Hepatocyte (in vitro differentiated cells): ENCODE measurements at regions not wholly inside any gene's neighbourhood (a gene's known extent, or its start where the extent isn't known, plus 50 kb on each side); places are given as distances from the start of the nearest gene placed in this dataset.

Experiments used
- EZH2 ChIP-seq: fragments of 200-600 bp; sonication (generic); IDR thresholded peaks from 2 replicates; pipeline ENCODE4 v1.6.1; 2016; ENCODE audit warnings: antibody characterized with exemption, mild to moderate bottlenecking, borderline replicate concordance
- EZH2phosphoT487 ChIP-seq: fragments of 200-600 bp; sonication (generic); IDR thresholded peaks from one replicate; pipeline ENCODE4 v1.6.1; 2018; ENCODE audit warnings: antibody characterized with exemption, mild to moderate bottlenecking, low read depth, moderate library complexity; ENCODE audit not compliant: unreplicated experiment, severe bottlenecking
- TF ChIP-seq, protein P1 (sequence below): fragments of 200-600 bp; sonication (generic); IDR thresholded peaks from 2 replicates; pipeline ENCODE4 v1.5.1; 2016; ENCODE audit warnings: antibody characterized with exemption, mild to moderate bottlenecking; ENCODE audit not compliant: poor library complexity

DNA sequence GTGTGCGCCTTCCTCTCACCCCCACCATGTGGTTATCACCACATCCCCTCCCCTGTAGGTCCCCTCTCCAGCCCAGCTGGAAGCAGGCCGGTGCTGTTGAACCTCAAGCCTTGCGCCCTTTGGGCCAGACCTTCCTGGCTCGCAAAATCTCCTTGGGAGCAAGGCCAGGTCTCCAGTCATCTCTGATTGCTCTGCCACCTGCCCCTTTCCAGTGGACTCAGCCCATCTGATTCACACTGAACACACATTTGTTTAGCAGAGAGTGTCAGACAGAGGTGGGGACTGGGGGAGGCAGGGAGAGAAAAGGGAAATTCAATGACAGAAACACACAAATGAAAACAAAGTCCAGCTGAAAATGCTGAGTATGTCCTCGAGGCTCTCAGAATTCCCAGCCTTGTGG is 119.4 kb downstream of the TPRA1 start:
- TF ChIP-seq, protein P1, sequence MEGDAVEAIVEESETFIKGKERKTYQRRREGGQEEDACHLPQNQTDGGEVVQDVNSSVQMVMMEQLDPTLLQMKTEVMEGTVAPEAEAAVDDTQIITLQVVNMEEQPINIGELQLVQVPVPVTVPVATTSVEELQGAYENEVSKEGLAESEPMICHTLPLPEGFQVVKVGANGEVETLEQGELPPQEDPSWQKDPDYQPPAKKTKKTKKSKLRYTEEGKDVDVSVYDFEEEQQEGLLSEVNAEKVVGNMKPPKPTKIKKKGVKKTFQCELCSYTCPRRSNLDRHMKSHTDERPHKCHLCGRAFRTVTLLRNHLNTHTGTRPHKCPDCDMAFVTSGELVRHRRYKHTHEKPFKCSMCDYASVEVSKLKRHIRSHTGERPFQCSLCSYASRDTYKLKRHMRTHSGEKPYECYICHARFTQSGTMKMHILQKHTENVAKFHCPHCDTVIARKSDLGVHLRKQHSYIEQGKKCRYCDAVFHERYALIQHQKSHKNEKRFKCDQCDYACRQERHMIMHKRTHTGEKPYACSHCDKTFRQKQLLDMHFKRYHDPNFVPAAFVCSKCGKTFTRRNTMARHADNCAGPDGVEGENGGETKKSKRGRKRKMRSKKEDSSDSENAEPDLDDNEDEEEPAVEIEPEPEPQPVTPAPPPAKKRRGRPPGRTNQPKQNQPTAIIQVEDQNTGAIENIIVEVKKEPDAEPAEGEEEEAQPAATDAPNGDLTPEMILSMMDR = no peak
- no peak for TF ChIP-seq EZH2
- no peak for TF ChIP-seq EZH2phosphoT487
